ENCODE measurements at regions not wholly inside any gene's neighbourhood (a gene's known extent, or its start where the extent isn't known, plus 50 kb on each side); places are given as distances from the start of the nearest gene placed in this dataset.
"Not testable (repeated sequence)": the region's sequence is repeated elsewhere in the genome, so short reads cannot be mapped to it uniquely, and the experiment has no call there.

- no peak for ATAC-seq
- TF ChIP-seq, protein P1, sequence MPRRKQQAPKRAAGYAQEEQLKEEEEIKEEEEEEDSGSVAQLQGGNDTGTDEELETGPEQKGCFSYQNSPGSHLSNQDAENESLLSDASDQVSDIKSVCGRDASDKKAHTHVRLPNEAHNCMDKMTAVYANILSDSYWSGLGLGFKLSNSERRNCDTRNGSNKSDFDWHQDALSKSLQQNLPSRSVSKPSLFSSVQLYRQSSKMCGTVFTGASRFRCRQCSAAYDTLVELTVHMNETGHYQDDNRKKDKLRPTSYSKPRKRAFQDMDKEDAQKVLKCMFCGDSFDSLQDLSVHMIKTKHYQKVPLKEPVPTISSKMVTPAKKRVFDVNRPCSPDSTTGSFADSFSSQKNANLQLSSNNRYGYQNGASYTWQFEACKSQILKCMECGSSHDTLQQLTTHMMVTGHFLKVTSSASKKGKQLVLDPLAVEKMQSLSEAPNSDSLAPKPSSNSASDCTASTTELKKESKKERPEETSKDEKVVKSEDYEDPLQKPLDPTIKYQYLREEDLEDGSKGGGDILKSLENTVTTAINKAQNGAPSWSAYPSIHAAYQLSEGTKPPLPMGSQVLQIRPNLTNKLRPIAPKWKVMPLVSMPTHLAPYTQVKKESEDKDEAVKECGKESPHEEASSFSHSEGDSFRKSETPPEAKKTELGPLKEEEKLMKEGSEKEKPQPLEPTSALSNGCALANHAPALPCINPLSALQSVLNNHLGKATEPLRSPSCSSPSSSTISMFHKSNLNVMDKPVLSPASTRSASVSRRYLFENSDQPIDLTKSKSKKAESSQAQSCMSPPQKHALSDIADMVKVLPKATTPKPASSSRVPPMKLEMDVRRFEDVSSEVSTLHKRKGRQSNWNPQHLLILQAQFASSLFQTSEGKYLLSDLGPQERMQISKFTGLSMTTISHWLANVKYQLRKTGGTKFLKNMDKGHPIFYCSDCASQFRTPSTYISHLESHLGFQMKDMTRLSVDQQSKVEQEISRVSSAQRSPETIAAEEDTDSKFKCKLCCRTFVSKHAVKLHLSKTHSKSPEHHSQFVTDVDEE (CRISPR knock-in tag; IDR thresholded peaks at IDR 0.05): no peak
- TF ChIP-seq RARB (CRISPR knock-in tag; IDR thresholded peaks at IDR 0.05) (no peak), ZFP3 (CRISPR knock-in tag; IDR thresholded peaks at IDR 0.05) (no peak), ZC3H10 (CRISPR knock-in tag; IDR thresholded peaks at IDR 0.05) (no peak), SNAI2 (CRISPR knock-in tag; IDR thresholded peaks at IDR 0.05) (no peak), ZNF565 (CRISPR knock-in tag; conservative IDR thresholded peaks at IDR 0.05; ENCODE audit: low read depth) (no peak), TCF4 (CRISPR knock-in tag; IDR thresholded peaks at IDR 0.05; ENCODE audit: borderline replicate concordance) (no peak), POU6F1 (CRISPR knock-in tag; IDR thresholded peaks at IDR 0.05; ENCODE audit: borderline replicate concordance, low read depth) (no peak), ZFP30 (CRISPR knock-in tag; IDR thresholded peaks at IDR 0.05) (no peak), ESRRG (CRISPR knock-in tag; IDR thresholded peaks at IDR 0.05) (no peak), GLIS3 (CRISPR knock-in tag; IDR thresholded peaks at IDR 0.05) (no peak), ARNTL (CRISPR knock-in tag; IDR thresholded peaks at IDR 0.05; ENCODE audit: borderline replicate concordance, low read depth) (no peak), CSDC2 (CRISPR knock-in tag; IDR thresholded peaks at IDR 0.05) (no peak), ZNF70 (CRISPR knock-in tag; IDR thresholded peaks at IDR 0.05) (no peak), OSR1 (CRISPR knock-in tag; IDR thresholded peaks at IDR 0.05) (no peak), PPARA (CRISPR knock-in tag; IDR thresholded peaks at IDR 0.05; ENCODE audit: borderline replicate concordance) (no peak)
- TF ChIP-seq, protein P2, sequence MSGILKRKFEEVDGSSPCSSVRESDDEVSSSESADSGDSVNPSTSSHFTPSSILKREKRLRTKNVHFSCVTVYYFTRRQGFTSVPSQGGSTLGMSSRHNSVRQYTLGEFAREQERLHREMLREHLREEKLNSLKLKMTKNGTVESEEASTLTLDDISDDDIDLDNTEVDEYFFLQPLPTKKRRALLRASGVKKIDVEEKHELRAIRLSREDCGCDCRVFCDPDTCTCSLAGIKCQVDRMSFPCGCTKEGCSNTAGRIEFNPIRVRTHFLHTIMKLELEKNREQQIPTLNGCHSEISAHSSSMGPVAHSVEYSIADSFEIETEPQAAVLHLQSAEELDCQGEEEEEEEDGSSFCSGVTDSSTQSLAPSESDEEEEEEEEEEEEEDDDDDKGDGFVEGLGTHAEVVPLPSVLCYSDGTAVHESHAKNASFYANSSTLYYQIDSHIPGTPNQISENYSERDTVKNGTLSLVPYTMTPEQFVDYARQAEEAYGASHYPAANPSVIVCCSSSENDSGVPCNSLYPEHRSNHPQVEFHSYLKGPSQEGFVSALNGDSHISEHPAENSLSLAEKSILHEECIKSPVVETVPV (CRISPR knock-in tag; IDR thresholded peaks at IDR 0.05): no peak
- TF ChIP-seq, protein P3, sequence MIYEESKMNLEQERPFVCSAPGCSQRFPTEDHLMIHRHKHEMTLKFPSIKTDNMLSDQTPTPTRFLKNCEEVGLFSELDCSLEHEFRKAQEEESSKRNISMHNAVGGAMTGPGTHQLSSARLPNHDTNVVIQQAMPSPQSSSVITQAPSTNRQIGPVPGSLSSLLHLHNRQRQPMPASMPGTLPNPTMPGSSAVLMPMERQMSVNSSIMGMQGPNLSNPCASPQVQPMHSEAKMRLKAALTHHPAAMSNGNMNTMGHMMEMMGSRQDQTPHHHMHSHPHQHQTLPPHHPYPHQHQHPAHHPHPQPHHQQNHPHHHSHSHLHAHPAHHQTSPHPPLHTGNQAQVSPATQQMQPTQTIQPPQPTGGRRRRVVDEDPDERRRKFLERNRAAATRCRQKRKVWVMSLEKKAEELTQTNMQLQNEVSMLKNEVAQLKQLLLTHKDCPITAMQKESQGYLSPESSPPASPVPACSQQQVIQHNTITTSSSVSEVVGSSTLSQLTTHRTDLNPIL (CRISPR knock-in tag; IDR thresholded peaks at IDR 0.05; ENCODE audit: low read depth): no peak
- TF ChIP-seq, protein P4, sequence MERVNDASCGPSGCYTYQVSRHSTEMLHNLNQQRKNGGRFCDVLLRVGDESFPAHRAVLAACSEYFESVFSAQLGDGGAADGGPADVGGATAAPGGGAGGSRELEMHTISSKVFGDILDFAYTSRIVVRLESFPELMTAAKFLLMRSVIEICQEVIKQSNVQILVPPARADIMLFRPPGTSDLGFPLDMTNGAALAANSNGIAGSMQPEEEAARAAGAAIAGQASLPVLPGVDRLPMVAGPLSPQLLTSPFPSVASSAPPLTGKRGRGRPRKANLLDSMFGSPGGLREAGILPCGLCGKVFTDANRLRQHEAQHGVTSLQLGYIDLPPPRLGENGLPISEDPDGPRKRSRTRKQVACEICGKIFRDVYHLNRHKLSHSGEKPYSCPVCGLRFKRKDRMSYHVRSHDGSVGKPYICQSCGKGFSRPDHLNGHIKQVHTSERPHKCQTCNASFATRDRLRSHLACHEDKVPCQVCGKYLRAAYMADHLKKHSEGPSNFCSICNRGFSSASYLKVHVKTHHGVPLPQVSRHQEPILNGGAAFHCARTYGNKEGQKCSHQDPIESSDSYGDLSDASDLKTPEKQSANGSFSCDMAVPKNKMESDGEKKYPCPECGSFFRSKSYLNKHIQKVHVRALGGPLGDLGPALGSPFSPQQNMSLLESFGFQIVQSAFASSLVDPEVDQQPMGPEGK (CRISPR knock-in tag; IDR thresholded peaks at IDR 0.05; ENCODE audit: borderline replicate concordance): no peak
Measured at GRCh38 chr14:22344673-22345072, 244.4 kb downstream of the DAD1 start.

GRCh38 chr14:22344209-22344608, 244.8 kb downstream of the DAD1 start:
- not testable (repeated sequence) for ATAC-seq

GRCh38 chr14:22341049-22341448, 248.0 kb downstream of the DAD1 start:
- TF ChIP-seq OSR1 (CRISPR knock-in tag; IDR thresholded peaks at IDR 0.05): no peak
- TF ChIP-seq GLIS3 (CRISPR knock-in tag; IDR thresholded peaks at IDR 0.05): no peak
- TF ChIP-seq ZNF70 (CRISPR knock-in tag; IDR thresholded peaks at IDR 0.05): no peak
- TF ChIP-seq ZNF8 (CRISPR knock-in tag; IDR thresholded peaks at IDR 0.05): no peak
- no peak for TF ChIP-seq ARNTL (CRISPR knock-in tag; IDR thresholded peaks at IDR 0.05; ENCODE audit: borderline replicate concordance, low read depth)
- TF ChIP-seq POU6F1 (CRISPR knock-in tag; IDR thresholded peaks at IDR 0.05; ENCODE audit: borderline replicate concordance, low read depth): no peak
- TF ChIP-seq BACH2 (CRISPR knock-in tag; IDR thresholded peaks at IDR 0.05; ENCODE audit: borderline replicate concordance): no peak
- TF ChIP-seq ZC3H10 (CRISPR knock-in tag; IDR thresholded peaks at IDR 0.05): no peak
- no peak for TF ChIP-seq CSDC2 (CRISPR knock-in tag; IDR thresholded peaks at IDR 0.05)
- no peak for TF ChIP-seq PPARA (CRISPR knock-in tag; IDR thresholded peaks at IDR 0.05; ENCODE audit: borderline replicate concordance)
- TF ChIP-seq TOX (CRISPR knock-in tag; IDR thresholded peaks at IDR 0.05; ENCODE audit: borderline replicate concordance): no peak
- no peak for TF ChIP-seq ZNF565 (CRISPR knock-in tag; conservative IDR thresholded peaks at IDR 0.05; ENCODE audit: low read depth)
- no peak for ATAC-seq
